K562 (cell line): ENCODE measurements at regions not wholly inside any gene's neighbourhood (a gene's known extent, or its start where the extent isn't known, plus 50 kb on each side); places are given as distances from the start of the nearest gene placed in this dataset.

Experiments
- ATAC-seq: fragments of 200-7000 bp; cut with Tn5 transposase; 3 replicates; pipeline ENCODE4 v1.9.1; 2020; ENCODE audit warnings: moderate library complexity
- BruUV-seq: library from RNA; stranded (reverse); fragments of 400-500 nt; replicated peaks from 2 replicates; lab custom pipeline; 2021; lab: Mats Ljungman, UMichigan
- CTCF ChIA-PET: fragments of 300-600 bp; formaldehyde crosslinking; extraction: SDS; loops from one replicate; lab custom pipeline; 2021; ENCODE audit warnings: low intra/inter-chr PET ratio; lab: Yijun Ruan, JAX
- POLR2A ChIA-PET: fragments of 300-600, 350-650 bp; sonication (Branson Sonifier 250); formaldehyde crosslinking; extraction: SDS; loops from one replicate; lab custom pipeline; 2021; ENCODE audit warnings: antibody characterized with exemption, inconsistent platforms; lab: Yijun Ruan, JAX
- DNase-seq, 4 experiments: peaks; one replicate each; pipeline versions ENCODE4 v3.0.0 to v3.0.0-alpha.2; 2011 to 2018; ENCODE audit warnings: low spot score in 3 of 4, mixed read lengths in 3 of 4; ENCODE audit errors: extremely low read depth in 1 of 4
- FAIRE-seq: peaks from 2 replicates; lab custom pipeline; 2011; peaks lifted over from hg19 to GRCh38; lab: Jason Lieb, UNC
- H2AFZ ChIP-seq: 2 replicates; pipeline ENCODE4 v1.6.0; 2011; ENCODE audit warnings: low read depth, low read length, control low read depth, inconsistent platforms
- H3K27ac ChIP-seq: fragments of 200-600 bp; 3 replicates; pipeline ENCODE4 v1.8.0; 2011; ENCODE audit warnings: low read depth, mild to moderate bottlenecking, control low read depth, inconsistent platforms, low read length, moderate library complexity, mixed read lengths; ENCODE audit errors: extremely low read depth
- H3K27me3 ChIP-seq, 2 experiments: fragments of 300-600 bp in 1 of 2; 2 replicates in 1 of 2; 3 replicates in 1 of 2; pipeline versions ENCODE4 v1.6.0 to v1.8.0; 2011; ENCODE audit warnings: inconsistent platforms in 2 of 2, low read length in 2 of 2, mild to moderate bottlenecking in 1 of 2, mixed read lengths in 1 of 2, moderate library complexity in 1 of 2; ENCODE audit not compliant: control insufficient read depth in 2 of 2, insufficient read depth in 2 of 2
- H3K36me3 ChIP-seq: fragments of 300-600 bp; 3 replicates; pipeline ENCODE4 v1.8.0; 2011; ENCODE audit warnings: mild to moderate bottlenecking, low read length, inconsistent platforms; ENCODE audit not compliant: control insufficient read depth, insufficient read depth
- H3K4me1 ChIP-seq, 2 experiments: fragments of 200-600 bp in 1 of 2; replicated peaks in 1 of 2; 2 replicates in 1 of 2; 3 replicates in 1 of 2; pipeline versions ENCODE4 v1.5.1 to v1.8.0; 2011; ENCODE audit warnings: inconsistent platforms in 2 of 2, low read length in 2 of 2, mild to moderate bottlenecking in 1 of 2, mixed read lengths in 1 of 2, moderate library complexity in 1 of 2; ENCODE audit not compliant: control insufficient read depth in 2 of 2, insufficient read depth in 2 of 2
- H3K4me2 ChIP-seq: 2 replicates; pipeline ENCODE4 v1.6.1; 2011; ENCODE audit warnings: low read length, control low read depth, inconsistent platforms, mixed read lengths; ENCODE audit not compliant: insufficient read depth
- H3K4me3 ChIP-seq: fragments of 200-600 bp; sonication (generic), shearing (Covaris generic); 2 replicates; pipeline ENCODE4 v1.5.1; 2016; ENCODE audit warnings: control low read depth, inconsistent platforms
- H3K79me2 ChIP-seq: fragments of 200-600 bp; 3 replicates; pipeline ENCODE4 v1.8.0; 2011; ENCODE audit warnings: low read length, inconsistent platforms; ENCODE audit not compliant: control insufficient read depth, insufficient read depth
- H3K9ac ChIP-seq, 2 experiments: 2 replicates each; pipeline versions ENCODE4 v1.6.0 to v1.6.1; 2011; ENCODE audit warnings: low read depth in 2 of 2, low read length in 2 of 2, control low read depth in 1 of 2, inconsistent platforms in 1 of 2, mild to moderate bottlenecking in 1 of 2, mixed read lengths in 1 of 2; ENCODE audit not compliant: insufficient read depth in 1 of 2
- H3K9me1 ChIP-seq: one replicate; pipeline ENCODE4 v1.6.0; 2011; ENCODE audit warnings: inconsistent platforms, mild to moderate bottlenecking, low read length, moderate library complexity; ENCODE audit not compliant: control insufficient read depth, insufficient read depth
- H3K9me3 ChIP-seq: replicated peaks from 2 replicates; pipeline ENCODE4 v1.5.1; 2011; ENCODE audit warnings: low read depth, low read length, inconsistent platforms; ENCODE audit not compliant: control insufficient read depth, insufficient read depth
- H4K20me1 ChIP-seq: replicated peaks from 2 replicates; pipeline ENCODE4 v1.6.1; 2011; ENCODE audit warnings: low read length, inconsistent platforms, mixed read lengths; ENCODE audit not compliant: control insufficient read depth, insufficient read depth
- CREM ChIP-seq: IDR thresholded peaks from 2 replicates; pipeline ENCODE4 v1.6.1; 2014; ENCODE audit warnings: antibody characterized with exemption, low read depth
- MAX ChIP-seq: sonication (generic); formaldehyde crosslinking; IDR thresholded peaks from 2 replicates; pipeline ENCODE4 v1.9.0; 2022; ENCODE audit warnings: mild to moderate bottlenecking, missing genetic modification reagents
- NCOA6 ChIP-seq: fragments of 450-650 bp; IDR thresholded peaks from 2 replicates; pipeline ENCODE4 v1.6.1; 2017; ENCODE audit warnings: mild to moderate bottlenecking
- PHB2 ChIP-seq: fragments of 450-650 bp; IDR thresholded peaks from 2 replicates; pipeline ENCODE4 v1.6.1; 2017; ENCODE audit warnings: low read depth
- RFX5 ChIP-seq: IDR thresholded peaks from 2 replicates; pipeline ENCODE4 v1.6.1; 2011; ENCODE audit warnings: low read depth, mild to moderate bottlenecking, improper control_type of control experiment, low read length
- SMAD1 ChIP-seq: fragments of 150-350 bp; IDR thresholded peaks from 2 replicates; pipeline ENCODE4 v1.6.1; 2014; ENCODE audit warnings: low read length, low read depth; ENCODE audit not compliant: partially characterized antibody
- STAT5B ChIP-seq: fragments of 250-450 bp; sonication (Bioruptor Pico); IDR thresholded peaks from 2 replicates; pipeline ENCODE4 v1.8.0; 2021; ENCODE audit warnings: mild to moderate bottlenecking, inconsistent platforms
- ZBED1 ChIP-seq: IDR thresholded peaks from 2 replicates; pipeline ENCODE4 v1.6.1; 2014
- ZBTB43 ChIP-seq: sonication (generic); formaldehyde crosslinking; IDR thresholded peaks from 2 replicates; pipeline ENCODE4 v1.8.0; 2023; ENCODE audit warnings: mild to moderate bottlenecking, missing genetic modification reagents
- ZMIZ1 ChIP-seq, 2 experiments: fragments of 150-350 bp in 1 of 2; IDR thresholded peaks; 2 replicates each; pipeline ENCODE4 v1.6.1; 2012 to 2016; ENCODE audit warnings: low read depth in 2 of 2, low read length in 2 of 2, mild to moderate bottlenecking in 1 of 2, moderate library complexity in 1 of 2
- ZNF282 ChIP-seq: sonication (generic); formaldehyde crosslinking; IDR thresholded peaks from 2 replicates; pipeline ENCODE4 v1.8.1; 2023; ENCODE audit warnings: missing genetic modification reagents
- ZNF695 ChIP-seq: fragments of 450-650 bp; formaldehyde crosslinking; IDR thresholded peaks from 2 replicates; pipeline ENCODE4 v1.4.0; 2020; ENCODE audit warnings: mild to moderate bottlenecking, moderate library complexity
- ZNF75A ChIP-seq: fragments of 450-650 bp; formaldehyde crosslinking; IDR thresholded peaks from 2 replicates; pipeline ENCODE4 v1.4.0; 2020; ENCODE audit warnings: mild to moderate bottlenecking
- WGBS: fragments of 100-300 bp; shearing (Covaris generic); methylation state at CpG from one replicate; pipeline ENCODE4 v1.1.6; 2016; ENCODE audit warnings: low coverage, mixed read lengths; ENCODE audit not compliant: insufficient coverage; ENCODE audit errors: missing lambda C conversion rate; 5-methylcytosine and 5-hydroxymethylcytosine counted together
- in situ Hi-C: fragments of 300-500 bp; cut with MboI; formaldehyde crosslinking; loops from 4 replicates; pipeline ENCODE4 v1.15.0; 2018; ENCODE audit warnings: inconsistent platforms, mixed read lengths
- intact Hi-C: fragments of 100-400 bp; cut with micrococcal nuclease; formaldehyde crosslinking; loops from 2 replicates; pipeline ENCODE4 v1.14.2; 2022
- TF ChIP-seq, protein P1 (sequence below), 2 experiments: fragments of 450-650 bp in 1 of 2; sonication (generic) in 1 of 2; formaldehyde crosslinking in 1 of 2; IDR thresholded peaks in 1 of 2; conservative IDR thresholded peaks in 1 of 2; 2 replicates each; pipeline versions ENCODE4 v1.6.1 to v1.8.1; 2016 to 2023; ENCODE audit warnings: mild to moderate bottlenecking in 2 of 2, moderate library complexity in 2 of 2, inconsistent platforms in 1 of 2, missing genetic modification reagents in 1 of 2

GRCh38 chr20:11057624-11058023 lies 383.8 kb upstream of the JAG1 start:
- in situ Hi-C loops (no loop called here), intact Hi-C loops (no loop called here)
- POLR2A ChIA-PET: no interaction called here
- TF ChIP-seq NCOA6 (no peak), MAX (no peak), RFX5 (no peak), PHB2 (no peak), ZMIZ1 (IDR thresholded peaks at IDR 0.05; ENCODE audit: low read depth in 2 of 2, low read length in 2 of 2) (no peak), CREM (no peak), STAT5B (CRISPR knock-in tag) (no peak), ZBTB43 (CRISPR knock-in tag) (no peak), ZNF75A (CRISPR knock-in tag) (no peak), ZNF695 (CRISPR knock-in tag) (no peak), SMAD1 (no peak), ZNF282 (CRISPR knock-in tag) (no peak), ZBED1 (no peak)
- TF ChIP-seq, protein P1, sequence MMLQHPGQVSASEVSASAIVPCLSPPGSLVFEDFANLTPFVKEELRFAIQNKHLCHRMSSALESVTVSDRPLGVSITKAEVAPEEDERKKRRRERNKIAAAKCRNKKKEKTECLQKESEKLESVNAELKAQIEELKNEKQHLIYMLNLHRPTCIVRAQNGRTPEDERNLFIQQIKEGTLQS (IDR thresholded peaks at IDR 0.05): no peak
- TF ChIP-seq, protein P1 (CRISPR knock-in tag; conservative IDR thresholded peaks at IDR 0.05): no peak
- FAIRE-seq (no peak), ATAC-seq (no peak), DNase-seq (no peak)
- Histone ChIP-seq H3K4me1 (no peaks in the 10 kb centered on the region), H2AFZ (no peak overlapping the region), H3K9me3 (no peaks in the 10 kb centered on the region), H3K27me3 (no peaks in the 10 kb centered on the region), H3K27ac (no peak overlapping the region), H3K9me1 (no peaks in the 10 kb centered on the region), H3K36me3 (no peaks in the 10 kb centered on the region), H3K9ac (no peak overlapping the region), H3K4me3 (no peak overlapping the region), H3K4me2 (no peak overlapping the region), H4K20me1 (no peaks in the 10 kb centered on the region), H3K79me2 (no peaks in the 10 kb centered on the region)
- 0% methylated on average over 1 of the region's 1 CpG for WGBS
- BruUV-seq: no TSS peak
- CTCF ChIA-PET: no interaction called here
